Stomach (tissue), 4 donors: ENCODE measurements at regions not wholly inside any gene's neighbourhood (a gene's known extent, or its start where the extent isn't known, plus 50 kb on each side); places are given as distances from the start of the nearest gene placed in this dataset.

Experiments
- CTCF ChIP-seq, 7 experiments: fragments of 450-650 bp in 4 of 7; fragments of 200-600 bp in 3 of 7; sonication (generic) in 3 of 7; IDR thresholded peaks; one replicate each; pipeline ENCODE4 v1.5.1; 2016 to 2019; ENCODE audit warnings: antibody characterized with exemption in 7 of 7, control low read depth in 2 of 7, mild to moderate bottlenecking in 1 of 7
- POLR2A ChIP-seq, 4 donors: fragments of 450-650 bp; IDR thresholded peaks; one replicate each; pipeline ENCODE4 v1.6.1; 2016; ENCODE audit warnings: antibody characterized with exemption in 4 of 4, control low read depth in 2 of 4, mild to moderate bottlenecking in 1 of 4, moderate library complexity in 1 of 4
- POLR2AphosphoS5 ChIP-seq, 3 donors: sonication (generic); formaldehyde crosslinking; IDR thresholded peaks; one replicate each; pipeline ENCODE4 v1.6.1; 2016; ENCODE audit warnings: antibody characterized with exemption in 3 of 3

GRCh38 chr18:64936671-64937070, 787.8 kb upstream of the LINC00305 start:
- TF ChIP-seq CTCF (IDR thresholded peaks at IDR 0.05): no peak
- no peak for TF ChIP-seq POLR2A (IDR thresholded peaks at IDR 0.05)
- TF ChIP-seq POLR2AphosphoS5 (IDR thresholded peaks at IDR 0.05): no peak
